AG08396 (cell line): ENCODE measurements at regions not wholly inside any gene's neighbourhood (a gene's known extent, or its start where the extent isn't known, plus 50 kb on each side); places are given as distances from the start of the nearest gene placed in this dataset.
A peak's percentile ranks its signal among the peaks of the same experiment; 100 is the strongest.

Experiments used
- DNase-seq: peaks from one replicate; pipeline ENCODE4 v3.0.0; 2012; ENCODE audit warnings: low spot score, mixed read lengths

DNA sequence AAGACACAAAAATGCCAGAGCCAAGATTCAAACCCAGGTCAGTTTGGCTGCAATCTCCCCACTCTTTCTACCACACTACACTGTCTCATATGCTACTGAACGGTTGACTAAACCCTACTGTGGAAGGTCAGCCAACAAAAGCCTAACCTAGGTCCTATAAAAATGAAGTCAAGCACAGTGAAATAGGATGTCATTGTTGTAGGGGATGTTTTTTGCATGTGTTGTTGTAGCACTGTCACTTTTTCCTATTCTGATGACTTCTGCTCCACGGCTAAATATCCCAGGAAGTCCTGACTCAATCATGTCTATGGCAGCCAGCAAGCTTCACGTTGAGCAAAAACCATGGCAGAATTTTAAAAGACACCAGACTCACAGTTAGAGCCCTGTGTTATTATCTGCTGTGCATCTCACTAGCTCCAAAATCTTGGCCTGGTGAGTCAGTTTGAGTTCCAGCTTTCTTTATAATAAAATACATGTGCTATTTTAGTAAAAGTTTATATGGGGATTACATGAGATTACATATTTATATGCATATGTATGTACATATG lies 322.1 kb upstream of the NT5E start:
- no peak for DNase-seq

DNA sequence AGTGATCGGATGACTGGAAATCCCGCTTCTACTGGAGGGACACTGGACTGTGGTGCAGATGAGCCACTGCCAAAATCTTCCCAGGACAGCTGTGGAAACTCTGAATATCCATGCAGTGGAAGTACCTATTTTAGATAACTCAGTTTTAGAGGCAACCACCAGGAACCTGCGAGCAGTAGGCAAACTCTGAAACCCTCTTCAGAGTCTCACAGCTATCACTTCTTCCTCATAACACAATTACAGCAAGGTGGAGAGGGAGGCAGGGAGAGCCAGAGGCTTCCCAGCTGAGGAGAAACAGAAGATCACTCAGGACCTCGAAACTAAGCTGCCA lies 322.8 kb upstream of the NT5E start:
- no peak for DNase-seq

DNA sequence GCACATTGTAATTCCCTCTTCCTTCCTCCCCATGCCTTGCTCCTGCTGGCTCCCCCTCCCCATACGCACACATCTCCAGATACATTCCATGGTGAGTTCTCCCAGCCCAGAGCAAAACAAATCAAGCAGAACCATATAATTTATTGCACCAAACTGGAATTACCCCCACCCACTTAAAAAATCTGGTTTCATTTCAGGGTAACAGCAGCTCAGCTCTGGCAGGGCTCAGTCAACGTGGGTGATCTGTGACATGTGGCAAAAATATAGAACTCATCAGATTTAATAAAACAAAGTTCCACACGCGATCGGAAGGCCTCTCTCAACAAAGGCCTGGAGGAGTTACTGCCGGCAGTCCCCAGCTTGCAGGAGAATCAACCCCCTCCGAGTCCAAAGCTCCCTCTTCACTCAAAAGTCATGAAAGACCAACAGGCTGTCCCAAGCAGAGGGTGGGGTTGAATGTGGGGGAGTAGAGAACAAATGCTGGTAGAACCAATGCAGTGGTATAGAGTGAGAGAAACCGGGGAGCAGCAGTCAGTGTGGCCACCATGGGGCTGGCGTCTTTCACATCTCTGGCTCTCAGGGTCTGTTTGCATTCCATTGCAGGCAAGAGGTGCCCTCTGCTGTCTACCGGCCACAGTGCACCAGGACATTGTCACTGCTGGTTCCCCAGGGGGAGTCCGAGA lies 323.3 kb upstream of the NT5E start:
- DNase-seq: peak; percentile 48

DNA sequence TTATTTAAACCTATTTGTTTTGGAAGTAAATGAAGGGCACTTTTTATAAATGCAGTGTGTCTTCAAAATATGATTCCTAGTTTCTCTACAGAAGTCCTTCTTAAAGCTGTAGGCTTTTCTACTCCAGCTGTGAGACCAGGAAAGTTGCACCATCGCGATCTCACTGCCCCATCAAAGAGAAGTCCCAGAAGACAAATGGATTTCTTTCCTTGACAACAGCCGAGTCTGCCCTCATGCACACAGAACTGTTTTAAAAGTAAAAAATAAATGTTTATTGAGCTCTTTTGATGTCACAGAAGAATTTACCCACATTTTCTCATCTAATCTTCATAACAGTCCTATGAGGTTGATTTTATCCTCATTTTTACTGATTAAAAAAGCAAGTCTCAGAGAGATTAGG lies 324.4 kb upstream of the NT5E start:
- DNase-seq: no peak

DNA sequence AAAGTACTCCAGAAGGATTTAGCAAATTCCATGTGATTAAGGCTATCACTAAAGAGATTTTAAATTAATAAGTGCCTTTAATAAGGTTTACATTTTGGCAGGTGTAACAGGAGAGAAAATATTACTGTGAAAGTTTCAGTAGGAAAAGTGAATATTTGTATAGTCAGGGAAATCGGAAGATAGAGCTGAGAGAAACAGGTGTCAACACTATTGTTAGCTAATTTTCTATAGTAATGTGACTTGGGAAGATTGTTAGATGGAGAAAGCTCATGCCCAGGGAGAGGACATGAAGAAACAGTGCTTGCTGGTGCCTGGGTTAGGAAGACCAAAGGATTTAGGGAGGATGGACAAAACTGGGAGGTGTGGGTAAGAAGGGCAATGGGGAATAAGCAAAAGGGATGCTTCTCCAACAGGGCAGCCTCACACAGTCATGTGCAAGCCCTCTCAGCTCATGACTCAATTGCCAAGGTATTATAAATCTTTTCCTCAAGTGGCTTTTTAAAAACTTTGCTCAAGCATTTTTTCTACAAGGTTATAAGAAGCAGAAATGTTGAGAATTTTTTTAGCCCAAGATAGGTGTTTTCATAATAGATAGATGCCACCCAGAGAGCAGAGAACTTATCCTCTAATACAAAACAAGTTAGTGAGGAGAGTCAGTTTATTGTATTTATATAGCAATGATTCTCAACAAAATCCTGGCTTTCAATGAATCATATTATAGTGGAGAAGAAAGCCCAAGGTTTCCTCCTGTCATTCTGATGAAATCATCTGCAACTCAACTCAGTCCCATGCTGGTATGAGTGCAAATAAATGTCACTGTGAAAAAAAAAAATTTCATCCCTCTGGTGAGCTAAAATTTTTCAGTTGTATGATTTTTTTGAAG lies 325.2 kb upstream of the NT5E start:
- DNase-seq: no peak

DNA sequence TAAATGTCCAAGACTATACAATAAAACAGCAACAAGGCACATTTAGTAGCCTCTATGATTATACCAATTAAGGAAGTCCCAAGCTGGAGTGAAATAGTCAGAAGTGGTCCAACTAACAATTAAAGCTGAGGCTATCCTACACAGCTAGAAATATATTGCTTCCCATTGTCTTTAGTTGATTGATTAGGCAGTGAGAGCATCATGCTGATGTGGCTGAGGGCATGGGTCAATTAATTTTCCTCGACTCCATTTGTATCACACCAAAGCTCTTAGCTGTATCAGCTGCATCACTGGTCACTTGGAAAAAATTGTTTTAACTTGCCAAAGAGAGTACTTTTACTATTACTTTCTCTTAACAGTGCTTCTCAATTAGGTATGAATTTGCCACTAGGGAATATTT lies 328.7 kb upstream of the NT5E start:
- DNase-seq: no peak

DNA sequence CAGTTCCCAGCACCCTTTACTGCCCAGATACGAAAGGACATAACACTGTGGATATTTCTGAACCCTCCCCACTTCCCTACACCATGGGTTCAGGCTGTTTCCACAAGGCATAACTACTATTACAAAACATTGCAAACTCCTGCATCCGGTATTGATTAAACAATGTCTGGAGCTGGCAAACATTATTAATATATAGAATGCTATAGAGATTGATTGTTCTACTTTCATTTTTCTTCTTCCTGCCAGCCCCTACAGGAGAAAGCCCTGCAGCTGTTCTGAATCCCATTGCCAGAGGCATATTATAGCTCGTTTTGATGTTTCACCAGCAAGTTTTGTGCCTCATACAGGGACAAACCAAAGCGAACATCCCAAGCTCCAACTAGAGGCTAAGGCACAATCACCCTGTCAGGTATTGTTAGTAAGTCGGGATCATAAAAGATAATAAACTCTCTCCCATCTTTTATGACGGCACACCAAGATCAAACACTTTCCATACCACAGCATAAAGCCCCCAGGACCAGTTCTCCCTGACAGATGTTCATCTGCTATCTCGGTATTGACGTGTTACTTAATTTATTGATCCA lies 331.1 kb upstream of the NT5E start:
- no peak for DNase-seq

DNA sequence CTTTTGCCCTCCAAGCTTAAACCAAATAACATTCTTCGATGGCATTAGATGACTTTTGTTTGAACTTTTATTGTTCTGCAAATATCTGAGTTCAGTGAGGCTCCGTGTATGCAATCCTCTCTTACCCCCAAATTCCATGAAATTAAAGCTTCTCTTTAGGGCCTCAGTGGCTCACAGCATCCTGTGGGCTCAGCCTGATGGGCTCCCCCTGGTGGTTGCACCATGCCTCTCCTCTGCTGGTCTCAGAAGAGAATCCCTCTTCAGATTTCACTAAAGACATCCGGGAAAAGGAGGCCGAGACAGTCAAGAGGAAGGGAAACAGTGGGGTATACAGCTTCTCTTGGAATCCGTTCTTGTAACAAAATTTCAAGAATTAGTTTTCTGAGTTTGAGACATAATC lies 331.6 kb upstream of the NT5E start:
- no peak for DNase-seq

DNA sequence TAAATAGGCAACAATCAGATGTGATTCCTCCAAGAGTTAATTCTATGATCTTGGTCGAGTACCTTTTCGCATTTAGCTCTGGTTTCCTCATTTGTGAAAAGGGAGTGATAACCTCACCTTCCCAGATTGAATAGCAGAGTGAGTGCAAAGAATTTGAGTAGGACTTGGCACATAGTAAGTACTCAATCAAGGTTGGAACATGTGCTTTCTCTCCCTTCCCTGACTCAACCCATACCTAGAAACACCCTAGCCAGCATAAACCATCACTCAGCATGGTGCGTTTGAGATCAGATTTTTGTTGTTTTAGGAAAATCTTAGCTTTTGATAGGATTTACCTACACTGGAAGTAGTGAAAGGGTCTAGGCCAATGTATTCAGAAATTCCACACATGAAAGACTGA lies 333.4 kb upstream of the NT5E start:
- DNase-seq: no peak

DNA sequence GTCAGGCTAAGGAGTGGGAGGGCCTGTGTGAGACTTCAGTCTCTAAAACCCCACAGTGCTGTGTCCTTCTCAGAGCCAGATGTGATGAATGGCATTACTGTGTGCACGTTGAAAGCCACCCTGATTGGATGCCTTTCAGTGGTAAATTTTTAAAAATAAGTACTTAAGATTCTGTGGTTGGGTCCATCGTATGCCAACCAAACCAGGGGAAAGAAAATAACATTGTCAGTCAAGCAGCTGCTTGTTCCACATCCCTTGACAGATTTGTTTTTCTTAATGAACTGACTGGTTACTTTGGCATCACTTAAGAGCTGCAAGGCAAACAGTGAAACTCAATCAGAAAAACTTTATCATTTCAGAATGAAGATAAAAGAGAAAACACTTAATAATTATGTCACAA lies 334.0 kb upstream of the NT5E start:
- DNase-seq: no peak

DNA sequence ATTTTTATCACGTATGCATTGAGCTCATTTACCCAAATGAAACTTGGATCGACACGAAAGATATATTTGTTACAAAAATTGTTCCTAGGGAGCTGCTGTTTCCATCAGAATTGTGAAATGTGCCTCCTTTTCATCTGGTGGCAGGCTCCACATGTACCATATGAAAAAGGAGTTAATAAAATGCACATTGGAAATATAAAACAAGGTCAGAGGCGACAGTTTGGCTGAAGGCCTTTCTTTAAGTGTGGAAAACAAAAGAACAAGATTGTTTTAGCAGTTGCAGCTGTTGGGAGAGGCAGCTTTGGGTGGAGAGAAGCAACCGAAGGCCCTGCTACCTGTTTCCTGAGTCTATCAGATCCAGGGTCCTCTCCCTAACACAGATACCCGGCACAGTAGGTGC lies 334.5 kb upstream of the NT5E start:
- DNase-seq: no peak

DNA sequence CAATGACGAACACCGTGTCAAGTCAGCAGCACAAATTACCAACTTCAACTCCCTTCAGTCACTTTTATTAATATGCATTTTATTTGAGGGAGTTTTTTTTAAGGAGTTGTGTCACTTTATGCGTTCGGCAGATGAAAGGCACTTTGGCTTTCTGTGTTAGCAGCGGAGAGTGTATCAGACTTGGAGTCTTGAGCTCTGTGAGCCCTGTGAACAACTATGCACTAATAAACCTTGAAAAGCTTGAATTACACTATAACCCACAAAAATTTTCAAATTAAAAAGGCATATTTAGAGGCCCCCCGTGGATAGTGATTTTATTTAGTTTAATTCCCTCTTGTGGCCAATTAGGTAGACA lies 335.3 kb upstream of the NT5E start:
- DNase-seq: no peak

DNA sequence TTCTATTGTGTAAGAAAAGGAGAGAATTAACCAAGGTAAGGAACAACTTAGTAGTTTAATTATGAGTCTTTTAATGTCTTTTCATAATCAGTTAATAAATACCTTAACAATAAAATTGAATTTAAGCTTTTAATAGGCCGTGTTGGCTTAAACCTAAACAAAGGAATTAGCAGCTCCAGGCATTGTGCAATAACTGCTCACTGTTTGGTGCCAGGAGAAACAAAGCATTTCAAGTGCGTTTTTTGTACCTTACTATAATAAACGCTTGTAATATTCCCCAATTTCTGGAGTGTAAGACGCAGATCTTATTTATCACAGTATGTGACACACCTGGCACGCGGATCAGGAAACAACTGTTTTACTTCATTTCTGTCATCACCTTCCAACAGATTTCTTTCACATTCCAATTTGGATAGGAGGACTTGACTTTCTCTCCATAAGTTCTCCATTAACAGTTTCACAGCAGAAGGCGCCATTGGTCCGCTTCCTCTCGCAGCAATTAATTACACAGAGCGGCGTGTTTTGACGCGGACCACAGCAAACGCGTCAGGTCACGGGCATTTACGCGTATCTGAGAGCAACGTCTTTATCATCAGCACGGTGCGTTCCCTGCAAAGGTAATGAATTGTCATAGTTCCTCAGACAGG lies 335.8 kb upstream of the NT5E start:
- no peak for DNase-seq

DNA sequence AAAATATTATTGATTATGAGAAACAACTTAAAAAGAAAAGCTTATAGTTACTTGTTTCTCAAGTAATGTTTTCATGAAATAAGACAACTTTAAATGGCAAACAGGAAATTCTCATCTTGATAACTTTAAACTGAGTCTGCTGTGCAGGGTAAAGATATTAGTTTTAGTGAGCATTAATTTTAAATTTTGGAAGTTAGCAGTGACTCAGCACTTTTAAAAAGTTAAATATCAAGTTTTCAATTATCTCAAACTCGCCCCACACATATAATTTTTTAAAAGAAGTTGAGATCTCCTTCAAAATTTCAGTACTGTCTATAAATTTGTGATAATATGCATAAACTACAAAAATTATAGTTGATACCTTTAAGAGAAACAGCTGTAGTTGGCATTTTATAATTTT lies 337.3 kb upstream of the NT5E start:
- DNase-seq: no peak

DNA sequence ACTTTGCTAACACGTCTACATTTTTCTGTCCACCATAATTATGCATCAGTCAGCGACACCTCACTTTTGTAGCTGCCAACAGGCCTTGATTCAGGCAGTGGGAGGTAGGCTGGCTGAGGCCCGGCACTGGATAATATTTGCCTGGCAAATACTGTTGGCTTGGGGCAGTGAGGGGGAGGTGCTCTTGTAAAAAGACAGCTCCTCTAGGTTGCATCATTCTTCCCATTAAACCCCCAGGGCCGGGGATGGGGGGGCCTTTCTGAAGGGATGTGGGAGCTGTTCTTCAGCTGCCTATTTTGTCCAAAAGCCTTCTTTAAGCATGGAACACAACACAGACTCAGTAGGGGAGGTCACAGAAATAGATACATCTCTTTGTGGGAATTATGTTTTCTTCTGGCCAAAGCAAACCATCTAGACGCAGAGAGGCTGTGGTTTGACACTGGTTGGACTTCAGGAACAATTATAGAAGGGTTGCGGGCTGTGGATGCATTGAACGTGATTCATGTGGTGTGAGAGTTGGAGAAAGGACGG lies 338.3 kb upstream of the NT5E start:
- no peak for DNase-seq

DNA sequence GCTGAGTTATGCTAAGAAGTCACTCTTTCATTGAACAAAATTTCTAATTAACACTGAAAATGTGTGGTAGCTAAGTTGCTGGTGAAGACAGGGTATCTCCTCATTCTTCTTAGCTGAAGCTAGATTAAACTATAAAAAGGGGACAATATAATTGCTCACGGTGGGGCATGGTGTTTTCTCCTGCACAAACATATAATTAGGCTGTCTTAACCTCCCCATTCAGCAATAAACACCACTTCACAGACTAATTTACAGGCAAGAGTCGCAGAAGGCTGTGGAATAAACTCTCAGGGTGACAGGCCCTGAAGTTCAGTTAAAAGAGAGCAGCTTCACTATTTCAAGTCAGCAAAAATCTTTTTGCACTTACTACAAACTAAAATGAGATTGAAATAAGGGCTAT lies 338.9 kb upstream of the NT5E start:
- no peak for DNase-seq

DNA sequence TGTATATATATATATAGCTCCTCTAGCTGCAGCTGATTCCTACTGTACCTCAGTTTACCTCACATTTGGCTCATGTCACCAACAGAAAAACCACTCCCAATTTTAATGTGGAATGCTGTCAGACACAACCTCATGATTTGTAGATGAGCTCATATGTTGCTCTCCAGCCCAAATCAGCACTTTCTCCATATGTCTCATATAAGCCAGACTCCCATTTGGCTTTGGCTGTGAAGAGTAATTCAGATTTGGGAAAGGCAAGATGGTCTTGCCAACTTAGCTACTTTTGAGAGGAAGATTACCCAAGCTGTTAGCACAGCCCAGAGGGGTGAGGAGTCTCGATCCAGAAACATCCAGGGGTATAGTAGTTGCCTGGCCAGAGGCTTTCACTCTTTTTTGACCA lies 342.2 kb upstream of the NT5E start:
- no peak for DNase-seq

DNA sequence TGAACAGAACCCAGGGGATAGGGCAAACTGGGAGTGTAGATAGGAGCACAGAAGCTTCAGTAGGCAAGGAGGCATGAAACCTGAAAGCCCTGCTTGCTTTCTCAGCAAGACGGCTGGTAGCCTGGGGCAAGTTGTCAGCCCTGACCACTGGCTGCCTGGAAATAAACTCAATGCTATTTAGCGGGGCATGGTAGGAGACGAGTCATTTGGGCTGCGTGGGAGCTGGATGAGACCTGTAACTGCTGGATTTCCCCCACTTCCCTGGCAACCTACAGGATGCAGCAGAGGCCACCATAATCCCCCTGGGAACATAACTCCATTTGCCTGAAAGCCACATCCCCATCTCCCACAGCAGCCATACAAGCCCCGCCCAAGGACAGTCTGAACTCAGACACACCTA lies 332.6 kb upstream of the TBX18 start:
- DNase-seq: no peak

DNA sequence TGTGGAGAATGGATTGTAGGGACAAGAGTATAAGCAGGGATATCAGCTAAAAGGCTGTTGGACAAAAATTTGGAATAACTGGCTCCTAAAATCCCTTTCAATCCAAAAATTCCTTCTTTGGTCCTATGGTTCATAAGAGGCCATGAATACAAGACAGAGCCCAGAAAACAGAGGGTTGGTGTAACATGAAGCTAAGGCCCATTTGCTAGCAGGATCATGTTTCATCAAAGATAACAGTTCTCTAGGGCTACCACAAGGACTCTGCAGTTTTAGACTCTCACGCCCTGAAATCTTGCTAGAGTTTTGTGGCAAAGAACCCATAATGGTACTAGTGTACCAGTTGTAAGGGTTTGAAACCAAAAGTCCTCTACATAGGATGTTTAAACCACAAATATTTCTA lies 327.8 kb upstream of the TBX18 start:
- DNase-seq: no peak

DNA sequence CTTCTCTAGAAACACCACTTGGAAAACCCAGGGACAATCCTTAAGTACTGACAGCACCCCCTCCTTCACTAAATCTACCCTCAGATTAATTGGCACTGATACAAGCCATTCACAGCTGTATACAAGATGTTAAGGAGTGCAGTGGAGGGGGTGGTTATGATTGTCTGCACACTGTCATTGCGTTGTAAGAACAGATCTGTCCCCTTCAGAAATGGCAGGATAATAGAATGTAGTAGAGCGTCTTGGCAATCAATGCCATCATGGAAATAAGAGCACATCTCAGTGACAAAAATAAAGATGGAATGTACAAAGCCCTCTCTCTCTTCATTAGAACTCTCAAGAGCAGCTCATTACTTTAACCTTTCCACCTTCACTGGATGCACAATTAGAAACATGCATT lies 324.9 kb upstream of the TBX18 start:
- no peak for DNase-seq

DNA sequence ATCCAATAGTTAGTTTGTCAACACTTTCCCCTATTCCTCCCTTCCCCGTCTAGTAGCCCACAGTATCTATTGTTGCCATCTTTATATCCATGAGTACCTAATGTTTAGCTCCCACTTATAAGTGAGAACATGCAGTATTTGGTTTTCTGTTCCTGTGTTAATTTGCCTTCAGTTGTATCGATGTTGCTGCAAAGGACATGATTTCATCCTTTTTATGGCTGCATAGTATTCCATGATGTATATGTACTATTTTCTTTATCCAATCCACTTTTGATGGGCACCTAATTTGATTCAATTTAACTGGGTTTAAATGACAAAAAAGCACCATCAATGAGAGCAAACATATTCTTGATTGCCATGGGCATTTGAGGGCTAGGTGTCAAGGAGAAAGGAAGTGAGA lies 321.5 kb upstream of the TBX18 start:
- no peak for DNase-seq

DNA sequence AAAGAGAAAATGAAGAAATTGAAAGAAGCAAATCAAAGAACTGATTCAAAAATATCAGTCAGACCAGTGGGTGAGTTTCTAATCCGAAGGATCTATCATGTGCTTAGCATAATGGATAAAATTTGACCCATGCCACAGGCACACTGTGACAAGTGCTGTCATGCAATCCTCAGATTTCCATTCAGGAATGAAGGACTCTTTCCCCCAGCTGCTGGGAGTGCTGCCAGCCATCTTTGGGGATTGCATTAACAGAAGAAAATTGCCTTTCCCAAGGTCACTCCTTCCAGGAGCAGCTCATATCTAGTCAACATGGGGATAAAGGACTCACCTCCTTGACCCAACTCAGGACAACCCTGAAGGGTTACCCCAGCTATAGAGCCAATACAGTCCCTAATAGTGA lies 316.7 kb upstream of the TBX18 start:
- DNase-seq: no peak

DNA sequence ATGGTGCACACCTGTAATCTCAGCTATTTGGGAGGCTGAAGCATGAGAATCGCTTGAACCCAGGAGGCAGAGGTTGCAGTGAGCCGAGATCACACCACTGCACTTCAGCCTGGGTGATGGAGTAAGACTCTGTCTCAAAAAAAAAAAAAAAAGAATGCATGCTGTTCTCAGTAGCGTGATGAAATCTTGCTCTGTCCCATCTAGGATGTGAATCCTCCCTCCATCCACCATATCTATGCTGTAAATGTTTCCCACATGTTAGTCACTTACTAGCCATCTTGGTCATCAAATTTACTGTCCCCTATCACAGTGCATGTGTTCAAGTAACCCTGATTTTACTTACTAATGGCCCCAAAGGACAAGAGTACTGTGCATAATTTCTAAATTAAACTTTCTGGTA lies 315.4 kb upstream of the TBX18 start:
- no peak for DNase-seq
